OCI-LY1 (cell line): ENCODE measurements at regions not wholly inside any gene's neighbourhood (a gene's known extent, or its start where the extent isn't known, plus 50 kb on each side); places are given as distances from the start of the nearest gene placed in this dataset.

ENCODE experiments used
- CTCF ChIP-seq: fragments of 200-600 bp; sonication (generic), shearing (Covaris generic); IDR thresholded peaks from 2 replicates; pipeline ENCODE4 v1.5.1; 2017; ENCODE audit warnings: mild to moderate bottlenecking, antibody characterized with exemption, low read length, moderate library complexity, mixed read lengths
- EZH2 ChIP-seq: fragments of 200-600 bp; sonication (generic), shearing (Covaris generic); IDR thresholded peaks from 2 replicates; pipeline ENCODE4 v1.8.0; 2017; ENCODE audit warnings: borderline replicate concordance, mixed run types, mild to moderate bottlenecking, antibody characterized with exemption, low read length, moderate library complexity, mixed read lengths

GRCh38 chr3:150152567-150152966 is 181.9 kb upstream of the PFN2 start:
- no peak for TF ChIP-seq CTCF
- TF ChIP-seq EZH2 = no peak
